HEK293 (cell line): ENCODE measurements at regions not wholly inside any gene's neighbourhood (a gene's known extent, or its start where the extent isn't known, plus 50 kb on each side); places are given as distances from the start of the nearest gene placed in this dataset.

Source experiments
- CTCF ChIP-seq: fragments of 450-650 bp; formaldehyde crosslinking; IDR thresholded peaks from 2 replicates; pipeline ENCODE4 v1.5.1; 2016; ENCODE audit warnings: missing biosample characterization, missing genetic modification characterization
- KLF9 ChIP-seq: fragments of 450-650 bp; formaldehyde crosslinking; IDR thresholded peaks from 2 replicates; pipeline ENCODE4 v1.5.1; 2016; ENCODE audit warnings: missing biosample characterization, missing genetic modification characterization, low read depth
- PRDM10 ChIP-seq: fragments of 450-650 bp; formaldehyde crosslinking; IDR thresholded peaks from 2 replicates; pipeline ENCODE4 v1.5.1; 2016; ENCODE audit warnings: missing biosample characterization, missing genetic modification characterization
- ZFHX2 ChIP-seq: fragments of 450-650 bp; formaldehyde crosslinking; conservative IDR thresholded peaks from 2 replicates; pipeline ENCODE4 v1.5.1; 2016; ENCODE audit warnings: missing biosample characterization, missing genetic modification characterization
- ZNF138 ChIP-seq: fragments of 450-650 bp; formaldehyde crosslinking; IDR thresholded peaks from 2 replicates; pipeline ENCODE4 v1.5.1; 2016; ENCODE audit warnings: missing biosample characterization, missing genetic modification characterization, borderline replicate concordance
- ZNF274 ChIP-seq, 2 experiments: fragments of 200-500 bp in 1 of 2; fragments of 450-650 bp in 1 of 2; sonication (Bioruptor generic) in 1 of 2; formaldehyde crosslinking in 1 of 2; IDR thresholded peaks; 2 replicates each; pipeline versions ENCODE4 v1.5.1 to v1.6.1; 2014 to 2016; ENCODE audit warnings: borderline replicate concordance in 1 of 2, inconsistent platforms in 1 of 2, low read length in 1 of 2, missing biosample characterization in 1 of 2, missing genetic modification characterization in 1 of 2
- ZNF629 ChIP-seq: fragments of 450-650 bp; formaldehyde crosslinking; IDR thresholded peaks from 2 replicates; pipeline ENCODE4 v1.5.1; 2017; ENCODE audit warnings: missing biosample characterization, missing genetic modification characterization
- ZNF837 ChIP-seq: fragments of 450-650 bp; formaldehyde crosslinking; IDR thresholded peaks from 2 replicates; pipeline ENCODE4 v1.5.1; 2016; ENCODE audit warnings: missing biosample characterization, missing genetic modification characterization
- ZSCAN30 ChIP-seq: fragments of 450-650 bp; IDR thresholded peaks from 2 replicates; pipeline ENCODE4 v1.5.1; 2018; ENCODE audit warnings: missing biosample characterization, mild to moderate bottlenecking, missing genetic modification characterization, moderate library complexity

GRCh38 chr4:44978020-44978419 lies 251.7 kb upstream of the GNPDA2 start:
- no peak for TF ChIP-seq ZNF274 (IDR thresholded peaks at IDR 0.05; ENCODE audit: low read length)
- TF ChIP-seq ZNF274 (tag by site-specific recombination; IDR thresholded peaks at IDR 0.05; ENCODE audit: borderline replicate concordance) = no peak
- TF ChIP-seq ZFHX2 (tag by site-specific recombination) = no peak
- TF ChIP-seq ZSCAN30 = no peak
- no peak for TF ChIP-seq CTCF (tag by site-specific recombination)
- TF ChIP-seq ZNF138 (tag by site-specific recombination) = no peak
- TF ChIP-seq ZNF629 (tag by site-specific recombination) = no peak
- no peak for TF ChIP-seq KLF9 (tag by site-specific recombination)
- TF ChIP-seq ZNF837 (tag by site-specific recombination) = no peak
- no peak for TF ChIP-seq PRDM10
